Islet precursor cell (in vitro differentiated cells): ENCODE measurements at regions not wholly inside any gene's neighbourhood (a gene's known extent, or its start where the extent isn't known, plus 50 kb on each side); places are given as distances from the start of the nearest gene placed in this dataset.
"Not testable (repeated sequence)": the region's sequence is repeated elsewhere in the genome, so short reads cannot be mapped to it uniquely, and the experiment has no call there.

Source experiments
- DNase-seq: peaks from one replicate; pipeline ENCODE4 v3.0.0-alpha.2; 2018

DNA sequence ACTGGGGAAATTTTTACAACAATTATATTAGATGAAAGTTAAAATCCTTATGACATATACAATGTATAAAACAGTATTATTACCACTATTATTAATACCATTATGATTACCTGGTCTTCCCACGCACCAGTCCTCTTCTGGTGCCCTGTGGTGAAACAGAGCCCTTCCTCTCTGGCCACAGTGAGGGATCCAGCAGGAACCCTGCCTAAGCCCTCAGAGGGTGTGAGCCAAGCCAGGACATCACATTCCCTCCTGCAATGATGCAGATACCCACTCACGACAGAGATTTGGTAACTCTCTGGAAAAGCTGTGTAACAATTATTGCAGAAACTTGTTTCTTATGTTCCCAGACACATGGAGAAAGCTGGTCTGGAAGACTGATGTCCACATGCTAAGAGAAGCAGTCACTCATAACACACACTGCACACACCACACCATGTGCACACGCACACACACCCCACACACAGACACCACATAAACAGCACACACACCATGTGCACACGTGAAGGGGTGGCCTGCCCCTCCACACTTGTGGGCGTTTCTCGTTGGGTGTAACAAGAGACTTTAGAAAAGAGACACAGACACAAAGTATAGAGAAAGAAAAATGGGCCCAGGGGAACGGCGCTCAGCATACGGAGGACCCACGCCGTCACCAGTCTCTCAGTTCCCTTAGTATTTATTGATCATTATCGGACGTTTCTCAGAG is 1373.8 kb upstream of the DEFB115 start:
- peak; percentile 58 for DNase-seq

DNA sequence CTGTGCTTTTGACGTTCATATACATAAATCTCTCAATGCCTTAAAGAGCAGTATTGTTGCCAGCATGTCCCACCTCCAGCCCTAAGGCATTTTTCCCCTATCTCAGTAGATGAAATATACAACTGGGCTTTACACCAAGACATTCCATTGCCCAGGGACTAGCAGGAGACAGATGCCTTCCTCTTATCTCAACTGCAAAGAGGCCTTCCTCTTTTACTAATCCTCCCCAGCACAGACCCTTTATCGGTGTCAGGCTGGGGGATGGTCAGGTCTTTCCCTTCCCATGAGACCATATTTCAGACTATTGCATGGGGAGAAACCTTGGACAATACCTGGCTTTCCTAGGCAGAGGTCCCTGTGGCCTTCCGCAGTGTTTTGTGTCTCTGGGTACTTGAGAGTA is 1373.1 kb upstream of the DEFB115 start:
- DNase-seq: not testable (repeated sequence)

DNA sequence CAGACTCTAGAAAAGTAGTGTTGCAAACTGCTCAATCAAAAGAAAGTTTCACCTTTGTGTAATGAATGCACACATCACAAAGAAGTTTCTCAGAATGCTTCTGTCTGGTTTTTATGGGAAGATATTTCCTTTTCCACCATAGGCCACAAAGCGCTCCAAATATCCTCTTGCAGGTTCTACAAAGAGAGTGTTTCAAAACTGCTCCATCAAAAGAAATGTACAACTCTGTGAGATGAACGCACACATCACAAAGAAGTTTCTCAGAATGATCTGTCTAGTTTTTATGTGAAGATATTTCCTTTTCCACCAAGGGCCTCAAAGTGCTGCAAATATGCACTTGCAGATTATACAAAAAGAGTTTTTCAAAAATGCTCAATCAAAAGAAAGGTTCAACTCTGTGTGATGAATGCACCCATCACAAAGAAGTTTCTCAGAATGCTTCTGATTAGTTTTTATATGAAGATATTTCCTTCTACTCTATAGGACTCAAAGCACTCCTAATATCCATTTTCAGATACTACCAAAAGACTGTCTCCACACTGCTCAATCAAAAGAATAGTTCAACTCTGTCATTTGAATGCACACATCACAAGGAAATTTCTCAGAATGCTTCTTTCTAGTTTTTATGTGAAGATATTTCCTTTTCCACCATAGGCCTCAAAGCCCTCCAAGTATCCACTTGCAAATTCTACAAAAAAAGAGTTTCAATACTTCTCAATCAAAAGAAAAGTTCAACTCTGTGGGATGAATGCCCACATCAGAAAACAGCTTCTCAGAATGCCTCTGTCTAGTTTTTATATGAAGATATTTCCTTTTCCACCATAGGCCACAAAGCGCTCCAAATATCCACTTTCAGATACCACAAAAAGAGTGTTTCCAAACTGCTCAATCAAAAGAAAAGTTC is 1371.9 kb upstream of the DEFB115 start:
- DNase-seq: not testable (repeated sequence)

DNA sequence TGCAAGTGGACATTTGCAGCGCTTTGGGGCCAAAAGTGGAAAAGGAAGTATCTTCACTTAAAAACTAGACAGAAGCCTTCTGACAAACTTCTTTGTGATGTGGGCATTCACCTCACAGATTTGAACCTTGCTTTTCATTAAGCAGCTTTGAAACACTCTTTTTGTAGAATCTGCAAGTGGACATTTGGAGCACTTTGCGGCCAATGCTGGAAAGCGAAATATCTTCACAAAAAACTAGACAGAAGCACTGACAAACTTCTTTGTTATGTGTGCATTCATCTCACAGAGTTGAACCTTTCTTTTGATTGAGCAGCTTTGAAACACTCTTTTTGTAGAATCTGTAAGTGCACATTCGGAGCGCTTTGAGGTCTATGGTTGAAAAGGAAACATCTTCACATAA is 1365.9 kb upstream of the DEFB115 start:
- not testable (repeated sequence) for DNase-seq
